Coronary artery (tissue), 2 donors: ENCODE measurements at regions not wholly inside any gene's neighbourhood (a gene's known extent, or its start where the extent isn't known, plus 50 kb on each side); places are given as distances from the start of the nearest gene placed in this dataset.

Experiments used
- DNase-seq: peaks from one replicate; pipeline ENCODE4 v3.0.0-alpha.2; 2017; ENCODE audit warnings: low spot score
- H3K27ac ChIP-seq, 2 donors: fragments of 200-600 bp; sonication (generic); one replicate each; pipeline ENCODE4 v1.5.1; 2016 to 2019
- H3K4me3 ChIP-seq: fragments of 200-600 bp; sonication (generic); 2 replicates; pipeline ENCODE4 v1.5.1; 2016; ENCODE audit warnings: mild to moderate bottlenecking, moderate library complexity
- CTCF ChIP-seq: fragments of 200-600 bp; sonication (generic); IDR thresholded peaks from one replicate; pipeline ENCODE4 v1.5.1; 2019; ENCODE audit warnings: antibody characterized with exemption

DNA sequence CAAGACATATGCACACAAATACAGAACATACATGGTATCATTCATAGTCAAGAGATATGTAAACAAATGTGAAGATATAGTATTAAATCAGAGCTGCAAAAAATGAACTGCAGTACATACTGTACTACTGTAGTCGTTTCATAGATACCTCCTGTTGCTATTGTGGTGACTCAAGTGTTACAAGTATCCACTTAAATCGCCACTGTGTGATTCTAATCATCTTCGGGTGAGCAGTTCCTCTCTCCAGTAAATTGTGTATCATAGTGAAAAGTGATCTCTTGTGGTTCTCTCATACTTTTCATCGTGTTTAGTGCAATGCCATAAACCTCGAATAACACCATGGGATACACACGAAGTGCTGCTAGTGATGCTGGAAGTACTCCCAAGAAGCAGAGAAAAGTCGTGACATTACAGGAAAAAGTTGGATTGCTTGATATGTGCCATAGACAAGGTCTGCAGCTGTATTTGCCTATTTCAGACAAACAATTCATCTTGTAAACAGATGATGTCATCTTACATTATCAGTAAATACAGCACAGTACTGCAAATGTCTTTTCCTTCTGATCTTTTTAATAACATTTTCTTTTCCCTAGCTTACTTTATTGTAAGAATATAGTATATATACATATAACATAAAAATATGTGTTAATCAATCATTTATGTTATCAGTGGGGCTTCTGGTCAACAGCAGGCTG lies 222.2 kb downstream of the BCL11A start:
- TF ChIP-seq CTCF: no peak
- Histone ChIP-seq H3K27ac (no peak overlapping the region), H3K4me3 (no peak overlapping the region)
- no peak for DNase-seq

DNA sequence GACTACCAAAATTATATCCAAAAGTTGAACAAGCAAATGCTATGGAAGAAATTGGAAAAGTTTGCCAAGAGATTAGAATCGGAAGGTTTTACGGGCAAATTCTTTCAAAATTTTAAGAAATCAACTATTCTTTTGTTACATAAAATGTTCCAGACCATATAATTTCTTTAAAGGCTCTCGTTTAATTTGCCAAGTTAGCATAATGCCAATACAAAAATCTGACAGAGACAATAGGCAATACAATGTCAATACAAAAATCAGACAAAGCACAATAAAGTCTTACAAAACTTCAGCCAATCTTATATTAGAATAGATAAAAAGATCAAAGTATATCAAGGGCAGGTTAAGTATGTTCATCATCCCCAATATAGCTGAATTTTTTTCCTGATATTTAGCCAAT lies 224.2 kb downstream of the BCL11A start:
- H3K4me3 ChIP-seq: no peak overlapping the region
- no peak for DNase-seq
- no peak for TF ChIP-seq CTCF
- no peak overlapping the region for H3K27ac ChIP-seq

- no peak for DNase-seq
- no peak overlapping the region for H3K27ac ChIP-seq
Observed at GRCh38 chr2:60324536-60324935, 228.9 kb downstream of the BCL11A start.

GRCh38 chr2:60321816-60322215 lies 231.6 kb downstream of the BCL11A start:
- Histone ChIP-seq H3K4me3 (no peak overlapping the region), H3K27ac (no peak overlapping the region)
- TF ChIP-seq CTCF: no peak
- no peak for DNase-seq

More at GRCh38 chr2:60324536-60324935, 228.9 kb downstream of the BCL11A start:
- no peak overlapping the region for H3K4me3 ChIP-seq
- no peak for TF ChIP-seq CTCF

GRCh38 chr2:60320724-60321123 lies 232.7 kb downstream of the BCL11A start:
- TF ChIP-seq CTCF: no peak
- DNase-seq: no peak
- no peak overlapping the region for H3K4me3 ChIP-seq
- H3K27ac ChIP-seq: no peak overlapping the region

DNA sequence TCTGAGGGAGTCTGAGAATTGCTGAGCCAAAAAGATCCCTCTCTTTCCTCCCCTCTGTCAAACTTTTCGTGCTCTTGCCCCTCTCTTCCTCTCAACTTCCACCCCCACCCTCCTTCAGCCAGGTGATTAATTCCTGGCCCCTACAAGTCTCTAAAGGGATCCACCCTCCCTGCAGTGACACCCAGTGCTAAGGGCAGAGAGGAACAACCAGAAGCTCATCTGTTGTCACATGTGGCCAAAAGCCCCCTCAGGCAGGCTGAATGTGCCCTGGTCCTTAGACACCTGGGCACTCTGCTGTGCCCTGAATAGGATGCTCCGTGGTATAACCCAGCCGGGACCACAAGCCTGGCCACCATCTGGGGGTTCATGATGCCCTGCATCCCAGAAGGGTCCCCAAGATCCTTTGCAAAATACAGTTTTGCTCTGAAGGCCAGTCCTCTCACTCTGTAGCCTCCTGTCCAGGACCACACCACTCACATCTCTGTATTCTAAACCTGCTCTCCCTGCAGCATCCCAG lies 234.4 kb downstream of the BCL11A start:
- no peak for TF ChIP-seq CTCF
- H3K27ac ChIP-seq: no peak overlapping the region
- no peak overlapping the region for H3K4me3 ChIP-seq
- DNase-seq: no peak

DNA sequence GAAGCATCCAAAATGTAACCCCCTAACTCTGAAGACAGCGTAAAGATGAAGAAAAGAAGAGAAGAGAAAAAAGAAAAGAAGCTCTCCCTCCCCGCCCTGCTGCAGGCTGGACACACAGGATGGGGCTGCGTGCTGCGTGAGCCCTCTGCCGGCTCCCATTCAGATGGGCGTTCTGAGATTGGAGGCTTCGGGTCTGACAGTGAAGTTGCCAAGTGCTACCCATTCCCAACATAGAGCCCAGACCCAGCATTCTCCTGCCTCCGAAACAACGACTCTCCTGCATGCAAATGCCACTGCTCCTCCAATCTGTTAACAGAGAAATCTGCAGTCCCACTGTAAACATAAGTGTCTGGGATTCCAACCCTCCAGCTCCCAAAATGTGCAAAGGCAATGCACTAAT lies 234.9 kb downstream of the BCL11A start:
- DNase-seq: no peak

More for the DNA sequence above, 234.9 kb downstream of the BCL11A start:
- no peak for TF ChIP-seq CTCF
- Histone ChIP-seq H3K4me3 (no peak overlapping the region), H3K27ac (no peak overlapping the region)
